ENCODE measurements at regions not wholly inside any gene's neighbourhood (a gene's known extent, or its start where the extent isn't known, plus 50 kb on each side); places are given as distances from the start of the nearest gene placed in this dataset.

DNA sequence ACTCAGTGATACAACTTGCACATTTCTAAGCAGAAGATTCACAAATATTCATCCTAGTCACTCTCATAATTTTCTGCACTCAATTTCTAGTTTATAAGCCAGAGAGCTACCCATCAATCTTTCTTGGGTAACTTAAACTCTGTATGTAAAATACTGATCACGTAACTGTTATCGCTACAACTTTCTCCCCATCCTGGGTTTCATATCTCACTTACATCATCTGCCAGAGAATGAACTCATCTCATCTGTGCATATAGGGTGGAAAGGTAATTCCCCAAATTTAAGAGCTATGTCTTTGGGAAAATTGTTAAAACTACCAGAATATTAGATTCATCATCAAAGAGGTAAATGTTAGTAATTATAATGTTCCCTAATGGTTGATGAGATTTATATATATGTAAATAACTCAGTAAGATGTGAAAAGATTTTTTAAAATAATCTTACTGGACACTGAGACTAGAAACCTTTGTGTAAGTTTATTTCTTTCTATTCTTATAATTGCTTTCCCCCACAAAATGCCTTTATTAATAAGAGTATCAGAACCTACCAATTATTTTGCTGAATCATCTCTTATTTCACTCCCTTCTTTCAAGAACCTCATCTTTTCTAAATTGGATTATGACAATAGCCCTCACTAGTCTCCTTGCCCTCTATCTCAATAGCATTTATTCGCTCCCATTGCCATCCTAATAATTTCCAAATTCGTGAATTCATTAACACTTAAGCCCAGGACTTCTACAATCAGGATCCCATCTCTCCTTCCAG lies 729.0 kb downstream of the EPHA4 start:
- no peaks in the 10 kb centered on the region for H3K4me1 Mint-ChIP-seq
- peaks cover 3% of the 10 kb centered on the region for H3K9me3 Mint-ChIP-seq
- DNase-seq: no peak
- no peak overlapping the region for H3K4me3 Mint-ChIP-seq
- no peaks in the 10 kb centered on the region for H3K36me3 Mint-ChIP-seq
- H3K27me3 Mint-ChIP-seq: no peaks in the 10 kb centered on the region
- no peak overlapping the region for H3K27ac Mint-ChIP-seq

DNA sequence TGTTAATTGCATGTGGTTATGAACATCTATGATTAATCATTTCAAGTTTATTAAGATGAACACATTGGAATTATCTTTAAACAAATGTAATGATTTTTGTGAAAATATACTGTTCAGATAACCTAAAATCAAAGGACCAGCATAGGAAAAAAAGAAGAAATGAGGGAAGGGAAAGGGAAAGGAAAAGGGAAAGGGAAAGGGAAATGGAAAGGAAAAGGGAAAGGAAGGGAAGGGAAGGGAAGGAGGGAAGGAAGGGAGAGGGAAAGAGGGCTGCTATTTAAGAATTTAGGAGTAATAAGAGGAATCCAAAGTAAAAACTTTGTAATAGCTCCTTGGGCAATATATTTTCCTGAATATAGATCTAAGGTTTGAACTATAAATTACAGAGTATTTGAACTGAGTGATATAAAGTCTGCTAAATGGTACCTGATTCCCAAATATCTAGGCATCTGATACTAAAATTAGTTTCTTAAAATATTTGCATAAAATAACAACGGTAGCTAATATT lies 726.3 kb downstream of the EPHA4 start:
- Mint-ChIP-seq H3K36me3 (no peaks in the 10 kb centered on the region), H3K27me3 (no peaks in the 10 kb centered on the region), H3K4me3 (no peak overlapping the region), H3K4me1 (no peaks in the 10 kb centered on the region), H3K27ac (no peak overlapping the region), H3K9me3 (peaks cover 5% of the 10 kb centered on the region)
- no peak for DNase-seq

DNA sequence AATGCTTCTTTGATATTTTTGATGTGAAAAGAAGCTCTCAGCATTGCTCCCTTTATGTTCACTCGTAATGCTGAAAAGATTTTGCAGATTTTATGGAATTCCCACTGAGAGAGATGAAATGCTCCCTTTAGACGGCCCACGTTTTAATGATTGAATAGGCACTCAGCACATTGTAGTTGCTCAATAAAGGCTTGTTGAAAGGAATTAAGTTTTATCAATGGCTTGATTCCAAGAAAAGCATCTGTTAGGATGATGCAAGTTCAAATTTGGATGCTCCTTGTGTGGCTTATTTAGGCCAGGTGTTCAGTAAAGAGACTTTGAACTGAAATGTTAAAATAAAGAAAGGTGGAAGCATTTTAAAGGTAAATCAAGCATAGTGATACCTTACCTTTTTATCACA lies 725.1 kb downstream of the EPHA4 start:
- no peaks in the 10 kb centered on the region for H3K36me3 Mint-ChIP-seq
- no peak overlapping the region for H3K27ac Mint-ChIP-seq
- H3K4me1 Mint-ChIP-seq: no peaks in the 10 kb centered on the region
- no peak for DNase-seq
- no peak overlapping the region for H3K4me3 Mint-ChIP-seq
- H3K27me3 Mint-ChIP-seq: no peaks in the 10 kb centered on the region
- H3K9me3 Mint-ChIP-seq: peaks cover 5% of the 10 kb centered on the region

DNA sequence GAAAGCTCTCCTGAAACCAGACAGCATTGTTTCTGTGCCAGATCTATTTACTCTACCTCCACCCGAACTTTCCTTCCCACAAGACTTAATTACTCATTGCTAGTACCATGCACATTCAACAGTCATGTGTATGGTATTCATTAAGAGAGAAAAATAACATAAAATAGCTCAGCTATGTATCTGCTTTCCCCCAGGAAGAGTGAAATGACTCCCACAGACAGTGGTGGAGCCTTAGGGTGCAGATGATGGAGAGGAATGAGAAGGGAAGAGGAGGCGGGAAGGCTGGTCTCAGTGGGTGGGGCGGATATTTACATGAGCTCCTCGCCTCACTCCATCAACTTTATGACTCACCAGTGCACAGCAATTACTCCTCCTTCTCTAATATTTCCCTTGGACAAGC lies 724.5 kb downstream of the EPHA4 start:
- H3K36me3 Mint-ChIP-seq: no peaks in the 10 kb centered on the region
- no peak overlapping the region for H3K4me3 Mint-ChIP-seq
- no peaks in the 10 kb centered on the region for H3K4me1 Mint-ChIP-seq
- no peaks in the 10 kb centered on the region for H3K27me3 Mint-ChIP-seq
- no peak overlapping the region for H3K27ac Mint-ChIP-seq
- DNase-seq: no peak
- H3K9me3 Mint-ChIP-seq: peaks cover 5% of the 10 kb centered on the region

DNA sequence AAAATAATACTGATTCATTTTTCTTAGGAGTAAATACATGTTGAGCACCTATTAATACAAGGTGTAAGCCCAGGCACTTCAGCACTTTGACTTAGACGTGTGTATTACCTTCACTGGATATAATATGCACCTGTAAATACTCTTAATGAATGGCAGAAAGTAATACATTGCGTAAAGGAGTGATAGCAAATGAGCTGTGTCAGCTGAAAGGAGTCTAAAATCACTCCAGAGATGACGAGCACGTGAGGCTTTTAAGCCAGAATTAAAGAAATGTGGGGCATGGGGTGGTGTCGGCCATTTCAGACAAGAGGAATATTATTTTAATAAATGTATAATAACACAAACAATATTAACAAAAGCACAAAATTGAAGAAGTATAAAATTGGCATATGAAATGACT lies 722.7 kb downstream of the EPHA4 start:
- no peaks in the 10 kb centered on the region for H3K36me3 Mint-ChIP-seq
- no peaks in the 10 kb centered on the region for H3K4me1 Mint-ChIP-seq
- H3K4me3 Mint-ChIP-seq: no peak overlapping the region
- no peaks in the 10 kb centered on the region for H3K27me3 Mint-ChIP-seq
- H3K9me3 Mint-ChIP-seq: peaks cover 2% of the 10 kb centered on the region
- H3K27ac Mint-ChIP-seq: no peak overlapping the region
- no peak for DNase-seq

DNA sequence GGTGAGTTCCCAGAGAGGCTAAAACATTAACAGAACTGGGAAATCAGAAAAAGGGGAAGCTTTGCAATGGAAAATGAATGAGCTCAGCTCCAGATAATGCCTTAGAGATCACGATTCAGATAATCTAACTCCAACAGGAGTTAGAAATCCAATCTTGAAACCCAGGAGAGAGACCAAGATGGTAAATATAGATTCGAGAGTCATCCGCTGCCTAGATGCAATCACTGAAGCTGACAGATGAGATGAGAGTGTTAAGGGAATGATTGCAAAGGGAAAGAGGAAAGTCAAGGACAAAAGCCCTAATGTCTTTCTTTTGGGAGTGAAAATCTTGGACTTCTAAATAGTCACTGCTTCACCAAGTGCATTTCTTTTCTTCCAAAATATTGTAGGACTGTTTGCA lies 722.0 kb downstream of the EPHA4 start:
- H3K4me3 Mint-ChIP-seq: no peak overlapping the region
- H3K9me3 Mint-ChIP-seq: peaks cover 2% of the 10 kb centered on the region
- no peaks in the 10 kb centered on the region for H3K4me1 Mint-ChIP-seq
- H3K27ac Mint-ChIP-seq: no peak overlapping the region
- no peaks in the 10 kb centered on the region for H3K36me3 Mint-ChIP-seq
- no peaks in the 10 kb centered on the region for H3K27me3 Mint-ChIP-seq
- DNase-seq: no peak

DNA sequence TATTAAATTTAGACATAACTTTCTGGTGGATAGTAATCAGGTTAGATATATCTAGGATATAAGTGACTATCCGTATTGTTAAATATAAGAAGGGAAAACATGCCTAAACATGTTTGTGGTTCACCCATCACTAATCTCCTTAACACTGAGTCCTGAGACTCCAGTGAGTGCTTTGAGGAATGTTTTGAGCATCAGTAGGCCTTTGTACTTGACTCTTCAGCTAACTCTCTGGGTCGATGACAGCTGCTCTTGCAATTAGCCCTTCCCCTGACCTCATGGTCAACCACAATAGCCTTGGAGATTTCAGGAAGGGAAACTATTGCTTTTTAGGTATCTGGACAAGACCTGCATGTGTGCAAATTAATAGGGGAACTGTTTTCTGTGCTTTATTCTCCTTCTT lies 716.8 kb downstream of the EPHA4 start:
- H3K9me3 Mint-ChIP-seq: no peaks in the 10 kb centered on the region
- H3K27me3 Mint-ChIP-seq: no peaks in the 10 kb centered on the region
- no peak overlapping the region for H3K27ac Mint-ChIP-seq

DNA sequence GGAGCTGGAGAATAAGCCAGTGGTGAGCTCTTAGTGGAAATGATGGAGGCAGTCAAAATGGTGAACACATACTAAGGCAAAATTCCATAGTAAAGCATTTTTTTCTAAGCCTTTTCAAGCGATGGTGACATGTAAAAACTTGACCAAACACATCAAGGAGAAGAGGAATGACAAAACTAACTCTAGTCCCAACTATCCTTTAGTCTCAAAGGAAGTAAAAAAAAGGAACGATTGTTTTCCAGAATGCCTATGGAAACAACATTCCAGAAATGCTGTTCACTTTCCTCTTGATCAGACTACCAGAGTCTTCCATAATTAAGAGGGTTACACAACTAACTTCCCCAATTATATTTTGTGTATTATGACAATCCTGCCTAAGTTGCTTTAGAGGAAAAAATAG lies 715.6 kb downstream of the EPHA4 start:
- H3K36me3 Mint-ChIP-seq: no peaks in the 10 kb centered on the region
- H3K27me3 Mint-ChIP-seq: no peaks in the 10 kb centered on the region
- H3K27ac Mint-ChIP-seq: no peak overlapping the region
- no peaks in the 10 kb centered on the region for H3K9me3 Mint-ChIP-seq
- no peak overlapping the region for H3K4me3 Mint-ChIP-seq
- no peaks in the 10 kb centered on the region for H3K4me1 Mint-ChIP-seq
- DNase-seq: no peak

More for the DNA sequence above, 716.8 kb downstream of the EPHA4 start:
- Mint-ChIP-seq H3K4me1 (no peaks in the 10 kb centered on the region), H3K36me3 (no peaks in the 10 kb centered on the region), H3K4me3 (no peak overlapping the region)
- no peak for DNase-seq

DNA sequence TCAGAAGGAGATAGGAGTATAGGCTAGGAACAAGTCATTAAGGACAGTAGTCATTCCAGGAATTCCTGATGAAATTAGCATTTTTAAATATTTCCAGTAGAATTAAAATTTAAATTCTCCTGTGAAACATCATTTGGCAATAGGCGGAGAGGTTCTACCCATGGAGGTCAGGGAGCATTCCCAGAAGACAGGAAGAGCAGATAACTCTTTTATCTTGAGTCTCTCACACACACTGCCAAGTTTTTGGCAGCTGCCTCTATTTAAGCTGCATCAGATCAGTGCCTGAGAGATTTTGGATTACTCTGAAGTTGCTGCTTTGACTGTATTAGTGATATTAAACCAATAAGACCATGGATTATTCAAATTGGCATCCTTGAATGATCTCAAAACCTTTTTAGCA lies 714.7 kb downstream of the EPHA4 start:
- H3K4me3 Mint-ChIP-seq: no peak overlapping the region
- H3K27ac Mint-ChIP-seq: no peak overlapping the region
- H3K27me3 Mint-ChIP-seq: no peaks in the 10 kb centered on the region
- no peak for DNase-seq
- H3K4me1 Mint-ChIP-seq: no peaks in the 10 kb centered on the region
- no peaks in the 10 kb centered on the region for H3K36me3 Mint-ChIP-seq
- no peaks in the 10 kb centered on the region for H3K9me3 Mint-ChIP-seq

DNA sequence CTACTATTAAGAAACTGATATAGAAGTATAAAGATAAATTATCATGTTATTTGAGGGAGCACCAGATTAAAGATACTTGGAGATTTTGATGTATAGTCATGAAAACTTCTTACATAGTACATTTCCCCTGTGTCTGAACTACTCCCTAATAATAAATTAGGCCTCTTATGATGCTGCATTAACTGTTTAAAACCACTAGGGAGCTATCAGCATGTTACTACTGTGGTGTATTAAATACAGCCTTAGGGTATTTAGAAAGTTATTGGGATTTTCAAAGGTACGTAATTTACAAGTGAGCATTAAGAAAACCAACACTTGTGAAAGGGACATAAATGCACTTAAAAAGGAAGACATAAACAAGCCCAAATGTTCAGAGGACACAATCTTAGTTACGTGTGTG lies 714.0 kb downstream of the EPHA4 start:
- no peaks in the 10 kb centered on the region for H3K27me3 Mint-ChIP-seq
- DNase-seq: no peak
- no peaks in the 10 kb centered on the region for H3K4me1 Mint-ChIP-seq
- H3K27ac Mint-ChIP-seq: no peak overlapping the region
- H3K4me3 Mint-ChIP-seq: no peak overlapping the region
- no peaks in the 10 kb centered on the region for H3K9me3 Mint-ChIP-seq
- H3K36me3 Mint-ChIP-seq: no peaks in the 10 kb centered on the region

DNA sequence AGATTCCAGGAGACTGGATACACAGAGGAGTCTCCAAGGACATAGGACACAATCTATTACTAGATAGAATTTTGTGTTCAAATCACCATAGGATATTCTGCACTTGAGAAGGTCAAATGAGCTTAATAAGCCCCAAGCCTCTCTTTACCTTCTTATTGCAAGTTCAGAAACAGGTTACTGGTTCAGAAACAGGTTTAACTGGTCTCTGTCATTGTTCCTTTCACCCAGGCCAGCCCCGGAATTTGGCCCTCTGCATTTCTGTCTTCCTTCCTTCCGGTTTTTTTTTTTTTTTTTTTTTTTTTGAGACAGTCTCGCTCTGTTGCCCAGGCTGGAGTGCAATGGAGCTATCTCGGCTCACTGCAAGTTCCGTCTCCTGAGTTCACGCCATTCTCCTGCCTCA lies 700.2 kb downstream of the EPHA4 start:
- Mint-ChIP-seq H3K36me3 (no peaks in the 10 kb centered on the region), H3K27me3 (no peaks in the 10 kb centered on the region), H3K4me3 (no peak overlapping the region), H3K4me1 (no peaks in the 10 kb centered on the region), H3K9me3 (no peaks in the 10 kb centered on the region), H3K27ac (no peak overlapping the region)
- DNase-seq: no peak

DNA sequence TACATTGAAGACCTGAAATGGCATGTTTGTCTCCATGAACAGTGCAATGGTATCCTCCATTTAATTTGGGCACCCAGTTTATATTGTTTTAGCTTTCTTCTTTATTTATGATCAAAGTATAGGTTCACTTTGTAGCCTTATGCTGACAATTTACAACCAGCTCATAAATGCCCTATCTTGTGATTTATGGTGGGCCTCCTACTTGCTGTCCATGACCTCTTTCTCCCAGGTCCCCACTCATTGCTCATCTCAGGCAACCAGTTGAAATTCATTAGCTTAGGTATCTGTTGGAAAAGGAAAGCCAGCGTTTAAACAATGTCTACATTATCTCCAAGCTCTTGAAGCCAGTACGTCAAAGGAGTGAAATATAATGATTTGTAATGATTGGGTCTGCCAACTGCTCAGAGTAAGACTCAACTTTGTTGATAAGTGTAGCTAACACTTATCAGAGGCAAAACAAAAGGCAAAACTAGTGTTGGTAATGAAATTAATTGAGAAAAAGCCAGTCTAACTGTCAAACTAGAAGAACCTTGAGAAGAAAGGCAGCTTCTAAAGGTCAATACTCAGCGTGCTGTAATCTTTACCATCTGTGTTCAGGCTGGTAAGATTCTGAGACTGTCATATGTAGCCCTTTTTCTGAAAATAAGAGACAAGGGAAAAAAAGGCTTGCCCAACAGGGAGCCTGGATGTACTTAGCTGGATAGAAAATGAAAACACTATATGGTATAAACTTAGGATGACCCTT lies 695.9 kb downstream of the EPHA4 start:
- no peaks in the 10 kb centered on the region for H3K36me3 Mint-ChIP-seq
- DNase-seq: no peak
- H3K4me1 Mint-ChIP-seq: no peaks in the 10 kb centered on the region
- no peak overlapping the region for H3K27ac Mint-ChIP-seq
- peaks cover 4% of the 10 kb centered on the region for H3K27me3 Mint-ChIP-seq
- H3K4me3 Mint-ChIP-seq: no peak overlapping the region
- H3K9me3 Mint-ChIP-seq: no peaks in the 10 kb centered on the region

DNA sequence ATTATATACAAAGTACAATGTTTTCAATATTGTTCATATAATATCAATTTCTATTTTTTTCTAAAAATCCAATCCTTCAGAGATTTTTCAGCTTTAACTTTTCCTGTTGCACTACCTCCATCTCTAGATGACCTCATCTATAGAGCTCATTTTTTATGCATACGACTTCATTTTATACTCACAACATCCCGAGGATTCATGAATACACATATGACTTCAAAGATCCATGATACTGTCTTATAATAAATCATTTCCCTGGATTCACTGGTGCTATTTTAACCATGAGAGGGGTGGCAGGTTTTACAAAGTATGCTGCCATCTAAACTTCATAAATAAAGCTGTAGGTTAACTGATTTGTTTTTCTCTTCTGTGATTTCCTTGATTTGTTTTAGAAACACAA lies 694.6 kb downstream of the EPHA4 start:
- no peaks in the 10 kb centered on the region for H3K36me3 Mint-ChIP-seq
- no peak for DNase-seq
- H3K4me3 Mint-ChIP-seq: no peak overlapping the region
- H3K27me3 Mint-ChIP-seq: peaks cover 4% of the 10 kb centered on the region
- H3K4me1 Mint-ChIP-seq: no peaks in the 10 kb centered on the region
- no peaks in the 10 kb centered on the region for H3K9me3 Mint-ChIP-seq
- H3K27ac Mint-ChIP-seq: no peak overlapping the region

DNA sequence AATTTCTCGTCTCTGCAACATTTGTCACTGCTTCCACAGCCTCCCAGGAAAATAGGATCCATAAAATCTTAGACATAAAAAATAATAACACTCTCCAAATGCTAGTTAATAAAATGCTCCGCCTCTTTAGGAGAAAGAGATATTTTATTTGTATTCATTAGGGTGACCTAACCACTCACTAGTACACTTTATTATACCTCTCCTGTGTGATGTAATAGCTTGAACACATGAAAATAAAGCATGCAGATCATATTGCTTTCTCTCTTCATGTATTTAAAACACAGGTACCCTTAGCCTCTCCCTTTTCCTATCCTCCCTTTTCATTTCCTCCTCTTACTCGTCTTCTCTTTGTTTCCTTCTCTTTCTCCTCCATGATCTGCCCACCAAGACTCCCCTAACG lies 694.2 kb downstream of the EPHA4 start:
- no peaks in the 10 kb centered on the region for H3K9me3 Mint-ChIP-seq
- no peak overlapping the region for H3K27ac Mint-ChIP-seq
- no peak for DNase-seq
- no peaks in the 10 kb centered on the region for H3K4me1 Mint-ChIP-seq
- no peaks in the 10 kb centered on the region for H3K36me3 Mint-ChIP-seq
- H3K4me3 Mint-ChIP-seq: no peak overlapping the region
- peaks cover 4% of the 10 kb centered on the region for H3K27me3 Mint-ChIP-seq

DNA sequence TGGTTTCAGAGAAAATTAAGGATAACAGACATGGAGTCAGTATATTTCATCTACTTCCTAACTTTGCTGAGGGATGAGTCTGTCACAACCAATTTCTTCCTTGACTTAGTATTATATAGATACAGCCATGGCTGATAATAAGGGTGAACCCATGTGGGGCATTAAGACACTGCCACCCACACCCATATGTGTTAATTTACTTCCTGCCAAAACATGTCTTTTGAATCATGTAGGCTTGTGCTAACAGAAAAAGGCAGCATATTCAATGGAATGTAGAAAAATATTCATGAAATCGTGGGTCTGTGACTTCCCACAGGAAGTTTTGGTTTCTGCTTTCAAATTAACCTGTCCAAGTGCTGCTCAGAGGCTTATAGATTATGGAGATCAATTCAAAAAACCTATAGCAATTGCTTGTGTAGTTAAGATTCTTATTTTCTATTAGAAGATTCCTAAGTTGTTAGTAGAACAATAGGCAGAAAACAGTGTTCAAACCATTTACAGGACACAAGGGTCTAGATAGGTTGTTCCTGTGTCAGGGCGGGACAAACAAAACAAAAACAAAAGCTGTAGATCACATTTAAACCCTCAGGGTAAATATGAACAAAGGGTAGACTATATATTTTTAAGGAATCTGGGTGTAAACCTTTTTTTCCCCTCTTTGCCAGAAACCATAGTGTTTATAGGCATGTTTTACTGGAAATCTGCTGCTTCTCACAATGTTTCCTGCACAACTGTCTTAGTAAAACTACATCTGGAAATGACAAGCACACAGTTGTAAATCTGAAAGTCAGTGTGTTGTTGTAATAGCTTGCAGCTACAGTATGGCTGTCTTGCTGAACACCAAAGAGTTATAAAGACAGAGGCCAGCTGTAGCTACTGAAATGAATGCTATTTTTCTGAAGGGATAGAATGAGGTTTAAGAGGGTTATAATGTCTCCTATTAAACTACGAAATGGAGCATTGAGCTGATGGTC lies 691.2 kb downstream of the EPHA4 start:
- H3K27ac Mint-ChIP-seq: no peak overlapping the region
- no peaks in the 10 kb centered on the region for H3K9me3 Mint-ChIP-seq
- DNase-seq: no peak
- no peaks in the 10 kb centered on the region for H3K4me1 Mint-ChIP-seq
- H3K4me3 Mint-ChIP-seq: no peak overlapping the region
- no peaks in the 10 kb centered on the region for H3K36me3 Mint-ChIP-seq
- peaks cover 4% of the 10 kb centered on the region for H3K27me3 Mint-ChIP-seq

Measured in activated naive CD8-positive, alpha-beta T cell treated with anti-CD3 and anti-CD28 coated beads for 36 hours (primary cell).